HG03432 (cell line): ENCODE measurements at regions not wholly inside any gene's neighbourhood (a gene's known extent, or its start where the extent isn't known, plus 50 kb on each side); places are given as distances from the start of the nearest gene placed in this dataset.

Source experiments
- ATAC-seq: cut with Tn5 transposase; IDR thresholded peaks from one replicate; pipeline ENCODE4 v1.9.1; 2021; ENCODE audit warnings: mild to moderate bottlenecking, moderate library complexity; ENCODE audit not compliant: unreplicated experiment

GRCh38 chr14:84144166-84144565 is 1385.8 kb upstream of the FLRT2 start:
- no peak for ATAC-seq

- no peak for ATAC-seq
These were observed 1377.5 kb upstream of the FLRT2 start for GRCh38 chr14:84152452-84152851.

GRCh38 chr14:84162633-84163032 is 1367.3 kb upstream of the FLRT2 start:
- no peak for ATAC-seq

- no peak for ATAC-seq
These were observed 1362.9 kb upstream of the FLRT2 start for GRCh38 chr14:84167026-84167425.

GRCh38 chr14:84180336-84180735 is 1349.6 kb upstream of the FLRT2 start:
- ATAC-seq, result no peak

- no peak for ATAC-seq
These were observed 1348.9 kb upstream of the FLRT2 start for GRCh38 chr14:84181072-84181471.

GRCh38 chr14:84195514-84195913 is 1334.4 kb upstream of the FLRT2 start:
- no peak for ATAC-seq

- no peak for ATAC-seq
These were observed 1332.2 kb upstream of the FLRT2 start for GRCh38 chr14:84197704-84198103.

- no peak for ATAC-seq
These were observed 1327.5 kb upstream of the FLRT2 start for GRCh38 chr14:84202486-84202885.

- no peak for ATAC-seq
These were observed 1326.0 kb upstream of the FLRT2 start for GRCh38 chr14:84203896-84204295.

GRCh38 chr14:84208451-84208850 is 1321.5 kb upstream of the FLRT2 start:
- no peak for ATAC-seq

GRCh38 chr14:84209031-84209430 is 1320.9 kb upstream of the FLRT2 start:
- ATAC-seq, result no peak

GRCh38 chr14:84217066-84217465 is 1312.9 kb upstream of the FLRT2 start:
- no peak for ATAC-seq

- ATAC-seq, result no peak
These were observed 1304.7 kb upstream of the FLRT2 start for GRCh38 chr14:84225268-84225667.

GRCh38 chr14:84228702-84229101 is 1301.2 kb upstream of the FLRT2 start:
- ATAC-seq, result no peak

- no peak for ATAC-seq
These were observed 1295.7 kb upstream of the FLRT2 start for GRCh38 chr14:84234281-84234680.

- ATAC-seq, result no peak
These were observed 1293.7 kb upstream of the FLRT2 start for GRCh38 chr14:84236290-84236689.

GRCh38 chr14:84237881-84238280 is 1292.1 kb upstream of the FLRT2 start:
- no peak for ATAC-seq

GRCh38 chr14:84247693-84248092 is 1282.3 kb upstream of the FLRT2 start:
- ATAC-seq, result no peak

- no peak for ATAC-seq
These were observed 1279.1 kb upstream of the FLRT2 start for GRCh38 chr14:84250893-84251292.

- no peak for ATAC-seq
These were observed 1278.4 kb upstream of the FLRT2 start for GRCh38 chr14:84251411-84252115.

GRCh38 chr14:84252706-84253105 is 1277.2 kb upstream of the FLRT2 start:
- ATAC-seq, result no peak

GRCh38 chr14:84253326-84253725 is 1276.6 kb upstream of the FLRT2 start:
- ATAC-seq, result no peak
